Endodermal cell (in vitro differentiated cells): ENCODE measurements at regions not wholly inside any gene's neighbourhood (a gene's known extent, or its start where the extent isn't known, plus 50 kb on each side); places are given as distances from the start of the nearest gene placed in this dataset.

Experiments used
- DNase-seq: peaks from one replicate; pipeline ENCODE4 v3.0.0-alpha.2; 2017
- H3K27ac ChIP-seq: 2 replicates; pipeline ENCODE4 v1.5.1; 2013; ENCODE audit warnings: mild to moderate bottlenecking, low read depth, low read length, moderate library complexity
- H3K27me3 ChIP-seq: 2 replicates; pipeline ENCODE4 v1.6.1; 2013; ENCODE audit warnings: mild to moderate bottlenecking, low read length, moderate library complexity; ENCODE audit not compliant: insufficient read depth, control insufficient read depth, poor library complexity, severe bottlenecking
- H3K36me3 ChIP-seq: 2 replicates; pipeline ENCODE4 v1.7.0; 2013; ENCODE audit warnings: mild to moderate bottlenecking, low read length, moderate library complexity; ENCODE audit not compliant: control insufficient read depth, insufficient read depth
- H3K4me1 ChIP-seq: one replicate; pipeline ENCODE4 v1.7.0; 2013; ENCODE audit warnings: low read length; ENCODE audit not compliant: control insufficient read depth, insufficient read depth
- H3K4me3 ChIP-seq: 2 replicates; pipeline ENCODE4 v1.5.1; 2013; ENCODE audit warnings: mild to moderate bottlenecking, low read length, moderate library complexity
- H3K9ac ChIP-seq: 2 replicates; pipeline ENCODE4 v1.6.1; 2013; ENCODE audit warnings: mild to moderate bottlenecking, low read length, moderate library complexity; ENCODE audit not compliant: poor library complexity, severe bottlenecking; ENCODE audit errors: extremely low read depth
- H3K9me3 ChIP-seq: 2 replicates; pipeline ENCODE4 v1.6.1; 2013; ENCODE audit warnings: mild to moderate bottlenecking, low read length, moderate library complexity; ENCODE audit not compliant: control insufficient read depth
- H3K27ac Mint-ChIP-seq: 2 replicates; pipeline ENCODE4 v1.8.0; 2020; ENCODE audit warnings: mixed read lengths
- H3K27me3 Mint-ChIP-seq: 2 replicates; pipeline ENCODE4 v1.8.0; 2021; ENCODE audit warnings: mild to moderate bottlenecking, mixed read lengths; ENCODE audit not compliant: insufficient read depth
- H3K36me3 Mint-ChIP-seq: 2 replicates; pipeline ENCODE4 v1.8.0; 2020; ENCODE audit warnings: low read depth, mixed read lengths
- H3K4me1 Mint-ChIP-seq: 2 replicates; pipeline ENCODE4 v1.8.0; 2020; ENCODE audit warnings: mixed read lengths
- H3K4me3 Mint-ChIP-seq: 2 replicates; pipeline ENCODE4 v1.8.0; 2020; ENCODE audit warnings: mild to moderate bottlenecking, moderate library complexity, mixed read lengths
- H3K9me3 Mint-ChIP-seq: 2 replicates; pipeline ENCODE4 v1.8.0; 2020; ENCODE audit warnings: mild to moderate bottlenecking, mixed read lengths
- CTCF ChIP-seq: fragments of 200-600 bp; sonication (generic); conservative IDR thresholded peaks from 2 replicates; pipeline ENCODE4 v1.5.0; 2021; ENCODE audit warnings: antibody characterized with exemption, mild to moderate bottlenecking
- WGBS, 2 experiments: methylation state at CpG; one replicate each; pipeline versions ENCODE4 v1.1.5 to v1.1.7; 2013; ENCODE audit warnings: missing lambda C conversion rate in 2 of 2, mixed read lengths in 1 of 2; ENCODE audit not compliant: insufficient coverage in 1 of 2, insufficient read length in 1 of 2; 5-methylcytosine and 5-hydroxymethylcytosine counted together

DNA sequence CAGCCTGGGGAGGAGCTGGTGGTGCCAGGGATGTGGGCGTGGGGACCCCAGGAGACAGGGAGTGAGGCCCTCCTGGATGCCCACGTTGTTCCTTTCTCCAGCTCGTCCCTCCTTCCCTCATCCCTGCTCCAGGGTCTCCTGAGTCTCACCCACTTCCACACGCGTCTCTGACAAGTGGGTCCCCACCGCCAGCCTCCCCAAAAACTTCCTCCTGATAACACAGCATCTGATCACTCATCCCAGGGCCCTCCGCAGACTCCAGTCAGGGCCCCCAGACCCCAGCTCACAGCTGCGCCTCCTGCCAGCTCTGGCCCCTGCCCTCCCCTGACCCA is 60.6 kb upstream of the INPP5A start:
- no peak overlapping the region for H3K27ac Mint-ChIP-seq
- no peak overlapping the region for H3K27ac ChIP-seq
- no peaks in the 10 kb centered on the region for H3K4me1 ChIP-seq
- no peak overlapping the region for H3K4me3 Mint-ChIP-seq
- no peaks in the 10 kb centered on the region for H3K36me3 Mint-ChIP-seq
- H3K9me3 ChIP-seq, result no peaks in the 10 kb centered on the region
- no peaks in the 10 kb centered on the region for H3K36me3 ChIP-seq
- 75 to 92% methylated on average over 7 to 8 of the region's 8 CpGs for WGBS, 2 experiments
- H3K27me3 ChIP-seq, result no peaks in the 10 kb centered on the region
- H3K4me1 Mint-ChIP-seq, result no peaks in the 10 kb centered on the region
- no peak for TF ChIP-seq CTCF
- peaks cover 8% of the 10 kb centered on the region for H3K9me3 Mint-ChIP-seq
- no peak for DNase-seq
- peaks cover 3% of the 10 kb centered on the region for H3K27me3 Mint-ChIP-seq
- H3K9ac ChIP-seq, result no peak overlapping the region
- H3K4me3 ChIP-seq, result no peak overlapping the region

DNA sequence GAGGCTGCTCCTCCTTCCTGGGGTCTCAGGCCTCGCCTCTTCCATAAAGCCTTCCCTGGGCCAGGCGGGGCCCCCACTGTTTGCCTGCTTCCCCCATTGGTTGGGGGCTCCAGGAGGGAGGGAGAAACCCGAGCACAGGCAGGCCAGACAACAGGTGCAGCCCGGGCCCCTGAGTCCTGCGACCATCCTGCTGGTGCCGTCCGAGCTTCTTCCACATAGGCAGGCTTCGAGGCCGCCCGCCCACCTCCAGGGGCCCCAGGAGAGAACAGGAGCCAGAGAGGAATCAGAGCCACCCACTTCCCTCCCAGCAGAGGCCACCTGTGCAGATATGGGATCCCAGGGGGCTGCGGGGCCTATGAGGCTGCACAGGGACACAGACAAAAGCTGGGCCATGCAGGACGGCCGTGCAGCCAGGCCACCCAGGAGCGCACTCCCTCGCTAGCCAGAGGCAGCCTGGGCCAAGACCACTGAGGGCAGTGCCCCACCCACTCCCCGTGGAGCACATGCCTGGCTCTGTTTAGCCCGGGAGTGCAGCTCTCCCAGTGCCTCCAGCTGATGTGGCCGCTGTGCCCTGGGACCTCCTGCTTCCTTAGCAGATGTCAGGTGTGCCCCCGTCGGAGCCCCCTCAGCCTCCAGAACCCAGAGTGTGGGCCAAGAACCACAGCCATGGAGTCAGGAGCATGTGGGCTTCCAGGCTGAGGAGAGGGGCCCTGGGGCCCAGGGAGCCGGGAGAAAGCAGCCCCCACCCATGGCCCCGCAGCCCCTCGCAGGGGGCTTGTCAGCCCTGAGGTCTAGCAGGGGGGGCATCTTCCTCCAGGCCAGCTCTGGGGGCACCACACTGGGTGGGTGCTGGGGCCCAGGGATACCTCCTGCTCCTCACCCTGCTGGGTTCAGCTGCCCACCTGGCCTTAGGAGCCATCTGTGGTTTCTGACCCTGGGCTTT is 59.9 kb upstream of the INPP5A start:
- peaks cover 9% of the 10 kb centered on the region for H3K9me3 Mint-ChIP-seq

DNA sequence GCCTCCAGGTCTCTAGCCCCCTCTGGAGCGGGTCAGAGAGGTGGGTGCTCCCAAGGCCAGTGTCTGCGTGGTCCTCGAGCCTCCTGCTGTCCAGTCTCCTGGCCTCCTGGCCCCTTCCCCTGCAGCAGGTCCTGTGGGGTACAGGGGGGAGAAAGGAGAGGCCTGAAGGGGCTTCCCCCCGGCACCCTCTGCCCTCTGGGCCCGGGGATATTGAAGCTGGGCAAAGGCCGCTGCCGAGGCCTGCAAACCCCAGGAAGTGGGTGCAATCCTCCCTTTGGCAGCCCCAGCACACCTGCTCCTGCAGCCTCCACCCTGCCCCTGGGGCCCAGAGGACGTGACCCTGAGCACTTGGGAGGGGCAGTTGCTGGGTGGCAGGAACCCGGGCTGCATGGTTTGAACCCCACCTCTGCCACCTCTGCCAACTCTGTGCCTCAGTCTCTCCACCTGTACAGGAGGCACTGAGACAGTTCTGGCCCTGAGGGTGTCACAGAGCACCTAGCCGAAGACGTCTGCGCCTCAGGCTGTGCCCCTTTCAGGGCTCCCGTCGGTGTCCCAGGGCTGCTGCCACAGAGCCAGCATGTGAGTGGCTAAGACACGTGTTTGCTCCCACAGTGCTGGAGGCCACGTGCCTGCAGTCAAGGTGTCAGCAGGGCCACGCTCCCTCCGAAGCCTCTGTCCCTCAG is 59.1 kb upstream of the INPP5A start:
- Histone ChIP-seq H3K4me1 (no peaks in the 10 kb centered on the region), H3K27me3 (no peaks in the 10 kb centered on the region), H3K4me3 (no peak overlapping the region), H3K27ac (no peak overlapping the region), H3K9ac (no peak overlapping the region), H3K9me3 (no peaks in the 10 kb centered on the region), H3K36me3 (no peaks in the 10 kb centered on the region)
- H3K27me3 Mint-ChIP-seq, result peaks cover 5% of the 10 kb centered on the region
- DNase-seq, result no peak
- no peak for TF ChIP-seq CTCF
- H3K27ac Mint-ChIP-seq, result no peak overlapping the region
- H3K9me3 Mint-ChIP-seq, result peaks cover 5% of the 10 kb centered on the region
- WGBS, 2 experiments, result 90 to 93% methylated on average over 13 to 18 of the region's 18 CpGs
- no peaks in the 10 kb centered on the region for H3K4me1 Mint-ChIP-seq
- no peak overlapping the region for H3K4me3 Mint-ChIP-seq
- H3K36me3 Mint-ChIP-seq, result no peaks in the 10 kb centered on the region

More for the DNA sequence above, 59.9 kb upstream of the INPP5A start:
- Histone ChIP-seq H3K9ac (no peak overlapping the region), H3K9me3 (no peaks in the 10 kb centered on the region), H3K27me3 (no peaks in the 10 kb centered on the region), H3K27ac (no peak overlapping the region), H3K4me1 (no peaks in the 10 kb centered on the region), H3K36me3 (no peaks in the 10 kb centered on the region), H3K4me3 (no peak overlapping the region)
- H3K4me1 Mint-ChIP-seq, result no peaks in the 10 kb centered on the region
- no peaks in the 10 kb centered on the region for H3K36me3 Mint-ChIP-seq
- peak; percentile 74 for DNase-seq
- WGBS, 2 experiments, result 74 to 79% methylated on average over 9 to 23 of the region's 23 CpGs
- no peak overlapping the region for H3K27ac Mint-ChIP-seq
- no peak overlapping the region for H3K4me3 Mint-ChIP-seq
- H3K27me3 Mint-ChIP-seq, result peaks cover 5% of the 10 kb centered on the region
- no peak for TF ChIP-seq CTCF
